ENCODE measurements at regions not wholly inside any gene's neighbourhood (a gene's known extent, or its start where the extent isn't known, plus 50 kb on each side); places are given as distances from the start of the nearest gene placed in this dataset.
A peak's percentile ranks its signal among the peaks of the same experiment; 100 is the strongest.

- Histone ChIP-seq H3K27ac (no peak overlapping the region), H3K4me1 (peaks cover 0 to 5% (median 0%) of the 10 kb centered on the region in 4 donors), H3K36me3 (no peaks in the 10 kb centered on the region), H3K27me3 (no peaks in the 10 kb centered on the region), H3K4me3 (no peak overlapping the region), H3K9me3 (no peaks in the 10 kb centered on the region)
- TF ChIP-seq POLR2A (IDR thresholded peaks at IDR 0.05) (no peak), CTCF (IDR thresholded peaks at IDR 0.05) (no peak), EP300 (IDR thresholded peaks at IDR 0.05; ENCODE audit: low read depth) (no peak), POLR2AphosphoS5 (IDR thresholded peaks at IDR 0.05) (no peak)
- no peak for DNase-seq
- WGBS, 2 donors (ENCODE audit: low coverage in 1 of 2), result 100% methylated on average over 3 of the region's 3 CpGs
- intact Hi-C loops (cut with DNase I; ENCODE audit: low total_unique reads), result no loop called here
- in situ Hi-C loops (cut with MboI; ENCODE audit: low pct_ligation_motif_present in 1 of 4, low pct_unique_long_range_greater_than_20kb in 1 of 4, low sequenced_read_pairs in 3 of 4), result no loop called here
Measured at GRCh38 chr1:115191691-115192090, 102.4 kb upstream of the TSPAN2 start.

- WGBS, 2 donors (ENCODE audit: low coverage in 1 of 2), result 66 to 70% methylated on average over 2 to 3 of the region's 3 CpGs
- DNase-seq, result no peak
- Histone ChIP-seq H3K36me3 (no peaks in the 10 kb centered on the region), H3K9me3 (no peaks in the 10 kb centered on the region), H3K4me3 (no peak overlapping the region), H3K27me3 (no peaks in the 10 kb centered on the region), H3K4me1 (peaks cover 0 to 5% (median 0%) of the 10 kb centered on the region in 4 donors), H3K27ac (peak overlapping the region in 2 of 4 donors; percentile 38 to 53)
- intact Hi-C loops (cut with DNase I; ENCODE audit: low total_unique reads) (no loop called here), in situ Hi-C loops (cut with MboI; ENCODE audit: low pct_ligation_motif_present in 1 of 4, low pct_unique_long_range_greater_than_20kb in 1 of 4, low sequenced_read_pairs in 3 of 4) (no loop called here)
- TF ChIP-seq POLR2AphosphoS5 (IDR thresholded peaks at IDR 0.05) (no peak), POLR2A (IDR thresholded peaks at IDR 0.05) (no peak), EP300 (IDR thresholded peaks at IDR 0.05; ENCODE audit: low read depth) (no peak), CTCF (IDR thresholded peaks at IDR 0.05) (no peak)
Measured at GRCh38 chr1:115190540-115191170, 101.4 kb upstream of the TSPAN2 start.

GRCh38 chr1:115189814-115190539 is 100.7 kb upstream of the TSPAN2 start:
- no peaks in the 10 kb centered on the region for H3K27me3 ChIP-seq
- H3K9me3 ChIP-seq, result no peaks in the 10 kb centered on the region
- intact Hi-C loops (cut with DNase I; ENCODE audit: low total_unique reads) (no loop called here), in situ Hi-C loops (cut with MboI; ENCODE audit: low pct_ligation_motif_present in 1 of 4, low pct_unique_long_range_greater_than_20kb in 1 of 4, low sequenced_read_pairs in 3 of 4) (no loop called here)
- 45 to 71% methylated on average over 5 of the region's 5 CpGs for WGBS, 2 donors (ENCODE audit: low coverage in 1 of 2)
- H3K36me3 ChIP-seq, result no peaks in the 10 kb centered on the region
- H3K4me1 ChIP-seq, result peaks cover 0 to 5% (median 0%) of the 10 kb centered on the region in 4 donors
- no peak for DNase-seq
- H3K4me3 ChIP-seq, result no peak overlapping the region
- H3K27ac ChIP-seq, result peak overlapping the region in 2 of 4 donors; percentile 38 to 53
- TF ChIP-seq POLR2A (IDR thresholded peaks at IDR 0.05), result no peak
- peak in 2 of 3 donors; percentile 35 to 66 for TF ChIP-seq POLR2AphosphoS5 (IDR thresholded peaks at IDR 0.05)
- no peak for TF ChIP-seq CTCF (IDR thresholded peaks at IDR 0.05)

GRCh38 chr1:115188680-115189395 is 99.5 kb upstream of the TSPAN2 start:
- Histone ChIP-seq H3K27me3 (no peaks in the 10 kb centered on the region), H3K4me3 (no peak overlapping the region), H3K27ac (no peak overlapping the region), H3K36me3 (no peaks in the 10 kb centered on the region), H3K9me3 (no peaks in the 10 kb centered on the region), H3K4me1 (peaks cover 0 to 5% (median 2%) of the 10 kb centered on the region in 4 donors)
- 56 to 77% methylated on average over 2 to 4 of the region's 4 CpGs for WGBS, 2 donors (ENCODE audit: low coverage in 1 of 2)
- in situ Hi-C loops (cut with MboI; ENCODE audit: low pct_ligation_motif_present in 1 of 4, low pct_unique_long_range_greater_than_20kb in 1 of 4, low sequenced_read_pairs in 3 of 4) (no loop called here), intact Hi-C loops (cut with DNase I; ENCODE audit: low total_unique reads) (no loop called here)
- no peak for DNase-seq
- TF ChIP-seq POLR2AphosphoS5 (IDR thresholded peaks at IDR 0.05) (no peak), POLR2A (IDR thresholded peaks at IDR 0.05) (no peak), CTCF (IDR thresholded peaks at IDR 0.05) (no peak), EP300 (IDR thresholded peaks at IDR 0.05; ENCODE audit: low read depth) (no peak)
